GM18508 (cell line): ENCODE measurements at regions not wholly inside any gene's neighbourhood (a gene's known extent, or its start where the extent isn't known, plus 50 kb on each side); places are given as distances from the start of the nearest gene placed in this dataset.
A peak's percentile ranks its signal among the peaks of the same experiment; 100 is the strongest.

Experiments
- ATAC-seq: cut with Tn5 transposase; IDR thresholded peaks from one replicate; pipeline ENCODE4 v1.9.1; 2021; ENCODE audit warnings: moderate number of reproducible peaks; ENCODE audit not compliant: insufficient read depth, unreplicated experiment

GRCh38 chr9:106383072-106383471 lies 479.9 kb upstream of the ZNF462 start:
- ATAC-seq, result no peak

- no peak for ATAC-seq
Measured at GRCh38 chr9:106387965-106388364, 475.0 kb upstream of the ZNF462 start.

- no peak for ATAC-seq
Measured at GRCh38 chr9:106393226-106393625, 469.7 kb upstream of the ZNF462 start.

GRCh38 chr9:106400170-106400569 lies 462.8 kb upstream of the ZNF462 start:
- no peak for ATAC-seq

GRCh38 chr9:106400950-106401349 lies 462.0 kb upstream of the ZNF462 start:
- no peak for ATAC-seq

GRCh38 chr9:106403081-106403480 lies 459.9 kb upstream of the ZNF462 start:
- ATAC-seq, result no peak

- ATAC-seq, result no peak
Measured at GRCh38 chr9:106404137-106404536, 458.8 kb upstream of the ZNF462 start.

GRCh38 chr9:106405871-106406435 lies 457.0 kb upstream of the ZNF462 start:
- ATAC-seq, result no peak

GRCh38 chr9:106414042-106414441 lies 448.9 kb upstream of the ZNF462 start:
- ATAC-seq, result no peak

- ATAC-seq, result no peak
Measured at GRCh38 chr9:106417685-106418084, 445.3 kb upstream of the ZNF462 start.

- ATAC-seq, result no peak
Measured at GRCh38 chr9:106419829-106420228, 443.1 kb upstream of the ZNF462 start.

- peak; percentile 64 for ATAC-seq
Measured at GRCh38 chr9:106420511-106420944, 442.4 kb upstream of the ZNF462 start.

- peak; percentile 48 for ATAC-seq
Measured at GRCh38 chr9:106421772-106422171, 441.2 kb upstream of the ZNF462 start.

GRCh38 chr9:106423575-106423974 lies 439.4 kb upstream of the ZNF462 start:
- ATAC-seq, result no peak

GRCh38 chr9:106432631-106433030 lies 430.3 kb upstream of the ZNF462 start:
- ATAC-seq, result no peak

- ATAC-seq, result no peak
Measured at GRCh38 chr9:106438928-106439327, 424.0 kb upstream of the ZNF462 start.

- no peak for ATAC-seq
Measured at GRCh38 chr9:106441283-106441682, 421.7 kb upstream of the ZNF462 start.

- ATAC-seq, result no peak
Measured at GRCh38 chr9:106443520-106443919, 419.4 kb upstream of the ZNF462 start.

- ATAC-seq, result no peak
Measured at GRCh38 chr9:106445107-106445506, 417.9 kb upstream of the ZNF462 start.

GRCh38 chr9:106449336-106449927 lies 413.5 kb upstream of the ZNF462 start:
- no peak for ATAC-seq

- no peak for ATAC-seq
Measured at GRCh38 chr9:106450549-106450948, 412.4 kb upstream of the ZNF462 start.

GRCh38 chr9:106451223-106451622 lies 411.7 kb upstream of the ZNF462 start:
- no peak for ATAC-seq
